ENCODE measurements at regions not wholly inside any gene's neighbourhood (a gene's known extent, or its start where the extent isn't known, plus 50 kb on each side); places are given as distances from the start of the nearest gene placed in this dataset.

DNA sequence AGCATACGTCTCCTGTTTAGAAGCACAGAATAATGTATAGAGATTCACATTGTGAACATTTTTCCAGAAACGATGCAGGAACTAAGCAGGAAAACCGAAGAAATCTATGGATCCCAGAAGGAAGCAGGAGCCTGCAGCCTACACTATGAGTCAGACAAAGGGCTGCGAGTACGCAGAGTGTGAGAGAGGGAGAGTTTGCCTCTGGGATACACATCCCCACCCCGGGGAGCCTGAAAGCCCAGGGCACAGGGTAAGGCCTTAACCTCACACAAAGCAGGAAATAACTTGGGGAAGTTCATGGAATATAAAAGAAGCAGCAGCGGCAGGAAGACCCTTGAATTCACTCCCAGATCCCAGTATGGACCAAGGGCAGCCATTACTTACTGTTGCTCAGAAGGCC, 842.1 kb upstream of the MANEA start:
- POLR2A ChIA-PET = no interaction called here
- RAD21 ChIA-PET (ENCODE audit: low non-redundant PET in 1 of 2, low total read pairs in 2 of 2, uncharacterized antibody in 2 of 2, unreplicated experiment in 2 of 2) = no interaction called here
- ATAC-seq (no peak), DNase-seq (ENCODE audit: low read depth, low spot score) (no peak)
- no TSS peak for BruUV-seq (replicated peaks)
- TF ChIP-seq TCF7L2 (IDR thresholded peaks at IDR 0.05; ENCODE audit: borderline replicate concordance, extremely low read depth, insufficient read depth, insufficient read length) = no peak
- no peak for TF ChIP-seq POLR2A (IDR thresholded peaks at IDR 0.05; ENCODE audit: borderline replicate concordance, extremely low read depth, insufficient read depth, insufficient read length)
- TF ChIP-seq, protein P1, sequence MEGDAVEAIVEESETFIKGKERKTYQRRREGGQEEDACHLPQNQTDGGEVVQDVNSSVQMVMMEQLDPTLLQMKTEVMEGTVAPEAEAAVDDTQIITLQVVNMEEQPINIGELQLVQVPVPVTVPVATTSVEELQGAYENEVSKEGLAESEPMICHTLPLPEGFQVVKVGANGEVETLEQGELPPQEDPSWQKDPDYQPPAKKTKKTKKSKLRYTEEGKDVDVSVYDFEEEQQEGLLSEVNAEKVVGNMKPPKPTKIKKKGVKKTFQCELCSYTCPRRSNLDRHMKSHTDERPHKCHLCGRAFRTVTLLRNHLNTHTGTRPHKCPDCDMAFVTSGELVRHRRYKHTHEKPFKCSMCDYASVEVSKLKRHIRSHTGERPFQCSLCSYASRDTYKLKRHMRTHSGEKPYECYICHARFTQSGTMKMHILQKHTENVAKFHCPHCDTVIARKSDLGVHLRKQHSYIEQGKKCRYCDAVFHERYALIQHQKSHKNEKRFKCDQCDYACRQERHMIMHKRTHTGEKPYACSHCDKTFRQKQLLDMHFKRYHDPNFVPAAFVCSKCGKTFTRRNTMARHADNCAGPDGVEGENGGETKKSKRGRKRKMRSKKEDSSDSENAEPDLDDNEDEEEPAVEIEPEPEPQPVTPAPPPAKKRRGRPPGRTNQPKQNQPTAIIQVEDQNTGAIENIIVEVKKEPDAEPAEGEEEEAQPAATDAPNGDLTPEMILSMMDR (IDR thresholded peaks at IDR 0.05 in 2 of 3, conservative IDR thresholded peaks at IDR 0.05 in 1 of 3; ENCODE audit: borderline replicate concordance in 1 of 3, insufficient read depth in 1 of 3, low read depth in 2 of 3, low read length in 2 of 3) = no peak
- TF ChIP-seq JUND (IDR thresholded peaks at IDR 0.05) = no peak
- no peak for TF ChIP-seq SIN3A (IDR thresholded peaks at IDR 0.05; ENCODE audit: low read depth)
- TF ChIP-seq, protein P2, sequence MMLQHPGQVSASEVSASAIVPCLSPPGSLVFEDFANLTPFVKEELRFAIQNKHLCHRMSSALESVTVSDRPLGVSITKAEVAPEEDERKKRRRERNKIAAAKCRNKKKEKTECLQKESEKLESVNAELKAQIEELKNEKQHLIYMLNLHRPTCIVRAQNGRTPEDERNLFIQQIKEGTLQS (IDR thresholded peaks at IDR 0.05) = no peak
- no peak for TF ChIP-seq CBX3 (IDR thresholded peaks at IDR 0.05; ENCODE audit: low read depth)
- no peak for TF ChIP-seq RAD21 (IDR thresholded peaks at IDR 0.05; ENCODE audit: low read depth)
- TF ChIP-seq POLR2AphosphoS5 (IDR thresholded peaks at IDR 0.05; ENCODE audit: low read depth, low read length) = no peak
- TF ChIP-seq, protein P3, sequence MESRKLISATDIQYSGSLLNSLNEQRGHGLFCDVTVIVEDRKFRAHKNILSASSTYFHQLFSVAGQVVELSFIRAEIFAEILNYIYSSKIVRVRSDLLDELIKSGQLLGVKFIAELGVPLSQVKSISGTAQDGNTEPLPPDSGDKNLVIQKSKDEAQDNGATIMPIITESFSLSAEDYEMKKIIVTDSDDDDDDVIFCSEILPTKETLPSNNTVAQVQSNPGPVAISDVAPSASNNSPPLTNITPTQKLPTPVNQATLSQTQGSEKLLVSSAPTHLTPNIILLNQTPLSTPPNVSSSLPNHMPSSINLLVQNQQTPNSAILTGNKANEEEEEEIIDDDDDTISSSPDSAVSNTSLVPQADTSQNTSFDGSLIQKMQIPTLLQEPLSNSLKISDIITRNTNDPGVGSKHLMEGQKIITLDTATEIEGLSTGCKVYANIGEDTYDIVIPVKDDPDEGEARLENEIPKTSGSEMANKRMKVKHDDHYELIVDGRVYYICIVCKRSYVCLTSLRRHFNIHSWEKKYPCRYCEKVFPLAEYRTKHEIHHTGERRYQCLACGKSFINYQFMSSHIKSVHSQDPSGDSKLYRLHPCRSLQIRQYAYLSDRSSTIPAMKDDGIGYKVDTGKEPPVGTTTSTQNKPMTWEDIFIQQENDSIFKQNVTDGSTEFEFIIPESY (IDR thresholded peaks at IDR 0.05; ENCODE audit: extremely low read depth, insufficient replicate concordance, low read length) = no peak
- no peak for TF ChIP-seq EGR1 (IDR thresholded peaks at IDR 0.05; ENCODE audit: low read depth)
- TF ChIP-seq YY1 (IDR thresholded peaks at IDR 0.05; ENCODE audit: extremely low read depth, insufficient replicate concordance, low read depth, low read length) = no peak
- TF ChIP-seq EZH2 (IDR thresholded peaks at IDR 0.05) = no peak
- no peak for TF ChIP-seq ZNF274 (IDR thresholded peaks at IDR 0.05; ENCODE audit: low read depth, low read length)
- TF ChIP-seq SRF (IDR thresholded peaks at IDR 0.05; ENCODE audit: low read depth) = no peak
- Histone ChIP-seq H3K27me3 (ENCODE audit: insufficient read depth, low read length) (no peaks in the 10 kb centered on the region), H3K9me2 (ENCODE audit: insufficient read depth) (no peaks in the 10 kb centered on the region), H3K9ac (ENCODE audit: low read length) (no peak overlapping the region), H2AFZ (ENCODE audit: low read depth, low read length, poor library complexity, severe bottlenecking) (no peak overlapping the region), H4K20me1 (ENCODE audit: insufficient read depth) (no peaks in the 10 kb centered on the region), H3K4me1 (ENCODE audit: control insufficient read depth in 1 of 2, insufficient read depth in 2 of 2, low read length in 2 of 2) (no peaks in the 10 kb centered on the region), H3K4me2 (ENCODE audit: low read length) (no peak overlapping the region), H3K36me3 (ENCODE audit: control insufficient read depth in 1 of 2, insufficient read depth in 2 of 2, low read length in 2 of 2) (no peaks in the 10 kb centered on the region), H3K79me2 (ENCODE audit: insufficient read depth, low read length) (no peaks in the 10 kb centered on the region), H3K27ac (ENCODE audit: low read depth, low read length) (no peak overlapping the region), H3K9me3 (ENCODE audit: control insufficient read depth in 1 of 2, insufficient read depth in 1 of 2, low read depth in 1 of 2, low read length in 2 of 2) (peaks cover 0 to 5% of the 10 kb centered on the region in 2 experiments; a peak in 1 of 4 replicates), H3K4me3 (replicated peaks in 1 of 2; ENCODE audit: low read depth in 1 of 2, low read length in 2 of 2) (no peak overlapping the region)
- CTCF ChIA-PET = no interaction called here
- intact Hi-C loops (cut with micrococcal nuclease) = no loop called here

All from HCT116 (cell line).